MM.1S (cell line): ENCODE measurements at regions not wholly inside any gene's neighbourhood (a gene's known extent, or its start where the extent isn't known, plus 50 kb on each side); places are given as distances from the start of the nearest gene placed in this dataset.

Experiments
- EZH2 ChIP-seq: fragments of 300-600 bp; sonication (generic); optimal IDR thresholded peaks from 2 replicates; pipeline ENCODE3; 2017; ENCODE audit warnings: low read depth, mild to moderate bottlenecking, antibody characterized with exemption, low read length, mixed read lengths
- TF ChIP-seq, protein P1 (sequence below): fragments of 300-600 bp; sonication (generic); IDR thresholded peaks from 2 replicates; pipeline ENCODE4 v1.5.1; 2016; ENCODE audit warnings: antibody characterized with exemption, low read length, mixed read lengths

DNA sequence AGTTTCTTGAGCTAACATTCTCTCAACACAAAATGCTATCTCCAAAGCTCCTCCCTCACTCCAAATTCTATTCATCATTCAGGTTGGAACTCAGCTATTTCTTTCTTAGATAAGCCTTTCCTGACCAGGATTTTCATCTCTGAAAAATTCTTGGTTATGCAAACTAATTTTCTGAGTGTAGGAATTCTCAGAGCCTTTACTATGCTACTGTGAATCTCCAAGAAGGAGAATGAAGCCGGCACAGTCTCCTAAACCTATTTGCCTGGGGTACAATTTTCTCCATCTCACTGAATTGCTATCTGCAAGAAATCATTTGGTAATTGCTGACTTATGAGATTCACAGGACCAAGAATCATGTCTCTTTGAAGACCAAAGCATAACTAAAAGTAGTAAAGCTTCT is 325.9 kb upstream of the ESRRG start:
- TF ChIP-seq, protein P1, sequence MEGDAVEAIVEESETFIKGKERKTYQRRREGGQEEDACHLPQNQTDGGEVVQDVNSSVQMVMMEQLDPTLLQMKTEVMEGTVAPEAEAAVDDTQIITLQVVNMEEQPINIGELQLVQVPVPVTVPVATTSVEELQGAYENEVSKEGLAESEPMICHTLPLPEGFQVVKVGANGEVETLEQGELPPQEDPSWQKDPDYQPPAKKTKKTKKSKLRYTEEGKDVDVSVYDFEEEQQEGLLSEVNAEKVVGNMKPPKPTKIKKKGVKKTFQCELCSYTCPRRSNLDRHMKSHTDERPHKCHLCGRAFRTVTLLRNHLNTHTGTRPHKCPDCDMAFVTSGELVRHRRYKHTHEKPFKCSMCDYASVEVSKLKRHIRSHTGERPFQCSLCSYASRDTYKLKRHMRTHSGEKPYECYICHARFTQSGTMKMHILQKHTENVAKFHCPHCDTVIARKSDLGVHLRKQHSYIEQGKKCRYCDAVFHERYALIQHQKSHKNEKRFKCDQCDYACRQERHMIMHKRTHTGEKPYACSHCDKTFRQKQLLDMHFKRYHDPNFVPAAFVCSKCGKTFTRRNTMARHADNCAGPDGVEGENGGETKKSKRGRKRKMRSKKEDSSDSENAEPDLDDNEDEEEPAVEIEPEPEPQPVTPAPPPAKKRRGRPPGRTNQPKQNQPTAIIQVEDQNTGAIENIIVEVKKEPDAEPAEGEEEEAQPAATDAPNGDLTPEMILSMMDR = no peak
- TF ChIP-seq EZH2 = no peak
